GM12878 (cell line): ENCODE measurements at regions not wholly inside any gene's neighbourhood (a gene's known extent, or its start where the extent isn't known, plus 50 kb on each side); places are given as distances from the start of the nearest gene placed in this dataset.

Source experiments
- CTCF ChIP-seq, 3 experiments: IDR thresholded peaks in 2 of 3; conservative IDR thresholded peaks in 1 of 3; 2 replicates each; pipeline ENCODE4 v1.5.1; 2011; ENCODE audit warnings: low read depth in 3 of 3, low read length in 3 of 3, mild to moderate bottlenecking in 3 of 3, control low read depth in 2 of 3, moderate library complexity in 2 of 3, inconsistent platforms in 1 of 3, mixed read lengths in 1 of 3; ENCODE audit not compliant: control insufficient read depth in 2 of 3, insufficient read depth in 1 of 3; ENCODE audit errors: extremely low read depth in 1 of 3
- POLR2A ChIP-seq: IDR thresholded peaks from 2 replicates; pipeline ENCODE4 v1.6.1; 2011; ENCODE audit warnings: low read depth, mild to moderate bottlenecking, low read length

- no peak for TF ChIP-seq CTCF (IDR thresholded peaks at IDR 0.05 in 2 of 3, conservative IDR thresholded peaks at IDR 0.05 in 1 of 3; ENCODE audit: control insufficient read depth in 2 of 3, extremely low read depth in 1 of 3, insufficient read depth in 1 of 3, low read depth in 3 of 3, low read length in 3 of 3)
- TF ChIP-seq POLR2A: peak; percentile 79
These were observed 70.2 kb downstream of the HFE start for GRCh38 chr6:26157251-26158075.
